Upper lobe of right lung (tissue), 1 donor: ENCODE measurements at regions not wholly inside any gene's neighbourhood (a gene's known extent, or its start where the extent isn't known, plus 50 kb on each side); places are given as distances from the start of the nearest gene placed in this dataset.
"Not testable (repeated sequence)": the region's sequence is repeated elsewhere in the genome, so short reads cannot be mapped to it uniquely, and the experiment has no call there.

Experiments used
- ATAC-seq: fragments of 200-7000 bp; cut with Tn5 transposase; one replicate; pipeline ENCODE4 v1.9.1; 2020; ENCODE audit warnings: mild to moderate bottlenecking, moderate library complexity
- DNase-seq: peaks from one replicate; pipeline ENCODE4 v3.0.0-alpha.2; 2020
- H3K27ac ChIP-seq: fragments of 200-600 bp; one replicate; pipeline ENCODE4 v1.8.0; 2022
- H3K27me3 ChIP-seq: fragments of 200-600 bp; one replicate; pipeline ENCODE4 v1.8.0; 2022; ENCODE audit warnings: mild to moderate bottlenecking
- H3K36me3 ChIP-seq: fragments of 200-600 bp; one replicate; pipeline ENCODE4 v1.8.0; 2022
- H3K4me1 ChIP-seq: fragments of 200-600 bp; one replicate; pipeline ENCODE4 v1.8.0; 2022
- H3K4me3 ChIP-seq: fragments of 200-600 bp; one replicate; pipeline ENCODE4 v1.8.0; 2022; ENCODE audit warnings: mild to moderate bottlenecking
- H3K9me3 ChIP-seq: fragments of 200-600 bp; one replicate; pipeline ENCODE4 v1.8.0; 2022
- intact Hi-C: fragments of 100-400 bp; cut with DNase I; formaldehyde crosslinking; loops from one replicate; pipeline ENCODE4 v1.11.0; 2022
- donor health status: DM: no; HTN: yes; CAD: no; lungs with severe emphysema.

DNA sequence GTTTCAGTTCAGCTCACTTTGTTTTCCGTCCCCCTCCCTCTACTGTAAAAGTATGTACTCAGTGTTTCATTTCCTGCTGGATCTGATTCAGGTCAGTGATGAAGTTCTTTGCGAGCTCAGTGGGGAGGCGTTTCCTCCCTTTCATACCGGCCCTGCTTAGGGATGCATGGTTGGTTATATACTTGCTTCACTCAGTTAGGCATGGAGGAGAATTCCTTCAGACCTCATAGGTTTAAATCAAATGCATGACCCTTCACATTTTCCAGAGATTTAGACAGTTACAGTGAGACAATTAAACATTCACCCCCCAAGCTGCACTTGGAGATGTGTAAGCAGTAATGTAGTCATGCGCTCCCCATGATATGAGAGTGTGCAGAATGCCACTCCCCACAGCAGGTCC lies 955.9 kb downstream of the SPATA31A6 start:
- peak overlapping the region; percentile 24 for H3K27ac ChIP-seq
- H3K4me1 ChIP-seq, DNase-seq, H3K27me3 ChIP-seq, H3K9me3 ChIP-seq, H3K4me3 ChIP-seq, intact Hi-C loops, ATAC-seq, H3K36me3 ChIP-seq: not testable (repeated sequence)

DNA sequence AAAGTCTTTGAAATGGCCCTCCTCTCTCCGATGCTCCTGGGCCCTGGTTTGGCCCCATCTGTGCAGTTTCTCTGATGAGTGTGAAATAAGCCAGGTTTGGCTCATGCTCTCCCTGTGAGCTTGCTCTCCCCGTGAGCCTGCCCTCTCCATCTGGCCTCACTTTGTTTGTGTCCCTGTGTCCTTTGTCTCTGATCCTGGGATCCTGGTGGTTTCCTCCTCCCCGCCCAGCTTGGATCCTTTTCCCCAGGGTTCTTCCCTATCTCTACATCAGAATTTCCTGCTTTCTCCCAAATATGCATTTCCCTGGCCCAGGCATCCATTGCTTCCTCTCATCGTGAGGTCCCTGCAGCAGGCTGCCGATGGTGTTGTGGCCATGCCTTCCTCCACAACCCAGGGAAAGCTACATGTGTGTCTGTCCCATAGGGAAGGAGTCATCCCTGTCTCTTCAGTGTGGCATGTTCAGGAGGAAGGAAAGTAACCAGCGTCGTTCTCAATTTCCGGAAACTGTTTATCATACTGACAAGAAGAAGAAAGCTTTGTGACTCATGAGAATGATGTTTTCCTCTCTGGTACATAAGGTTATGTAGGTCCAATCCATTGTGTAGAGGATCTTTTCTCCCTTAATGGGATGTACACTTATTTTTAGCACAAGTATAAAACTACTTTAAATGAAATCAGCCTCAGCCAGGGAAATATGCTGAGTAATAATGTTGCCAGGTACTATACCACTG lies 956.6 kb downstream of the SPATA31A6 start:
- intact Hi-C loops, H3K4me3 ChIP-seq, H3K27me3 ChIP-seq, H3K36me3 ChIP-seq, H3K9me3 ChIP-seq, ATAC-seq, DNase-seq, H3K4me1 ChIP-seq: not testable (repeated sequence)
- H3K27ac ChIP-seq: peak overlapping the region; percentile 24
